HG02970 (cell line): ENCODE measurements at regions not wholly inside any gene's neighbourhood (a gene's known extent, or its start where the extent isn't known, plus 50 kb on each side); places are given as distances from the start of the nearest gene placed in this dataset.

Experiments used
- ATAC-seq: cut with Tn5 transposase; IDR thresholded peaks from one replicate; pipeline ENCODE4 v1.9.1; 2021; ENCODE audit warnings: mild to moderate bottlenecking, moderate library complexity, moderate number of reproducible peaks; ENCODE audit not compliant: unreplicated experiment, low FRiP score

DNA sequence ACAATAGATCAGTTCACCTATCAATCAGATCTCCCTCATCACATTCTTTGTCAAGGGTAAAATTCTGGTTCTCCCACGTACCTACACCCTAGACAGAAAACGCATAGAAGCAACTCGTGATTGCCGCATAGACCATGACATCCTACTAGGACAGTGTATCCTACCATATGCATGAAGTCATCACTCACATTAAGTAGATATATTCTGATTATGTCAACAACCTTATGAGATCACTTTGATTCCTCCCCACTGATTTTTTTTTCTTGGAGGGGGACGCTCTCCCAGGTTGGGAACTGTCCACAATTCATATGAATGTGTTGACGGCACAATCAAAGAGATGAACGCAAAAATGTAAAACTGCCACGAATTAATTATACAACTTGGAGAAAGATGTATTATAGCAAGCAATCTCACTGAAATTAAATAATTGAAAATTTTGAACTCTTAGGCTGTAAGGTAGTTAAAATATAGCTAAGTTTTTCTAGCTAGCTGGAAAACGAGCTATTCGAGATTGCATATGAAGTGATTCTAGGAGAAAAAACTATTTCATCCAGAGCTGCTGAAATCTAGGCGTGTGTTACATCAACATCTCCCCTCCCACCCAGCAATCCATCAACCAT is 82.5 kb upstream of the CCDC28A start:
- ATAC-seq: no peak

DNA sequence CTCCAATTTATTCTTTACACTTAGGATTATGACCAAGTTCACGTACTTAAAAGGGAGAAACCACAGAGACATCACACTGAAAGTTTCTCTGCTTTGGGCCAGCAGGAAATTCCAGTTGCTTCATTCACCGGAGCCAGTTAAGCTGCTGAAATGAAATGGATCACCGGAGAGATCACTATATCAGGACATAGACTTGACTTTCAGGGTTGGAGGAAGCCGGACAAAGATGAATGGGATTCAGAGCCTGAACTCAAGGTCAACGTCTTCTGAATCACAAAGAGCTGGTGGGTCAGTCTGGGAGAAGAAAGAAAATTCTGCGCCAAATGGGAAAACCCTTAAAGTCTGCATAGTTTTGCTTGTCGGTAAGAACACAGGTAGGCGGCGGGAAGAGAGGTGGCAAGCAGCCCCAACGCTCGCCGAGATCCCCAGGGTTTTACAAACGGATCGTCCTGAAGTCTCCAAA is 81.9 kb upstream of the CCDC28A start:
- ATAC-seq: no peak

DNA sequence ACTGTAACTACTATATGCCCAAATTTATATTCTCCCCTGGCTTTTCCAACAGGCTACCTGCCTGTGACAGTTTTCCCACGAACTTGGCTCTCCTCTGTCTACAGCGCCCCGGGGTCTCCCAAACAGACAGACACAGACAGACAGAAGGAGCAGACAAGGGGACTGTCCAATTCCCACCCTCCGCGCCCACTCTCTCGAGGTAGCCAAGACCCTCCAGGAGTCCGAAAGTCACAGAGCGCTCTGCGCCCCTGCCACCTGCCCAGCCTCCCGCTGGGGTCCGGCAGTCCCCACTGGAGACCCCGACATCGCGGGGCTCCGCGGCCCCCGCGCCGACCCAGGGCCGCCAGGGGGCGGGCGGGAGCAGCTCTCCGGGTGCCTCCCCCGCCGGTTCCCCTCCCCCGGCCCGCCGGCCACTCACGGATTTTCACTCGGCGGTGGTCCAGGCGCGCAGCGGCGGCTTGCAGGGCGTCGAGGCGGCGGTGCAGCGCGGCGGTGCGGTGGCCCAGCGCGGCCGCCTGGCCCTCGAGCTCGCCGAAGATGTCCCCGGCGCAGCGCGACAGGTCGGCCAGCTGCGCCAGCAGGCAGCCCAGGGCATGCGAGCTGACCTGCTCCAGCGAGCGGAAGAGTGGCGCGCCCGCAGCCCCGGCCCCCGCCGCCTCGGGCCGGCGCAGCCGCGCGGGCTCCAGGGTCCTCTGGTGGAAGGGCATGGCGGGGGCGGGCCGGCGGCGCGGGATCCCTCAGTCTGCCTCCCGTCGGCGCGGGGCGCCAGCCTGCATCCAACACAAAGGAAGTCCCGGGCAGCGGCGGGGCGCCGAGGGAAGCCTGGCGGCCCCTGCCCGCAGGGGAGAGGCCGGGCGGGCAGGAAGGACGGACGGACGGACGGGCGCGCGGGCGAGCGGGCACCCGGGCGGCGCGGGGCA is 81.3 kb upstream of the CCDC28A start:
- peak; percentile 46 for ATAC-seq

DNA sequence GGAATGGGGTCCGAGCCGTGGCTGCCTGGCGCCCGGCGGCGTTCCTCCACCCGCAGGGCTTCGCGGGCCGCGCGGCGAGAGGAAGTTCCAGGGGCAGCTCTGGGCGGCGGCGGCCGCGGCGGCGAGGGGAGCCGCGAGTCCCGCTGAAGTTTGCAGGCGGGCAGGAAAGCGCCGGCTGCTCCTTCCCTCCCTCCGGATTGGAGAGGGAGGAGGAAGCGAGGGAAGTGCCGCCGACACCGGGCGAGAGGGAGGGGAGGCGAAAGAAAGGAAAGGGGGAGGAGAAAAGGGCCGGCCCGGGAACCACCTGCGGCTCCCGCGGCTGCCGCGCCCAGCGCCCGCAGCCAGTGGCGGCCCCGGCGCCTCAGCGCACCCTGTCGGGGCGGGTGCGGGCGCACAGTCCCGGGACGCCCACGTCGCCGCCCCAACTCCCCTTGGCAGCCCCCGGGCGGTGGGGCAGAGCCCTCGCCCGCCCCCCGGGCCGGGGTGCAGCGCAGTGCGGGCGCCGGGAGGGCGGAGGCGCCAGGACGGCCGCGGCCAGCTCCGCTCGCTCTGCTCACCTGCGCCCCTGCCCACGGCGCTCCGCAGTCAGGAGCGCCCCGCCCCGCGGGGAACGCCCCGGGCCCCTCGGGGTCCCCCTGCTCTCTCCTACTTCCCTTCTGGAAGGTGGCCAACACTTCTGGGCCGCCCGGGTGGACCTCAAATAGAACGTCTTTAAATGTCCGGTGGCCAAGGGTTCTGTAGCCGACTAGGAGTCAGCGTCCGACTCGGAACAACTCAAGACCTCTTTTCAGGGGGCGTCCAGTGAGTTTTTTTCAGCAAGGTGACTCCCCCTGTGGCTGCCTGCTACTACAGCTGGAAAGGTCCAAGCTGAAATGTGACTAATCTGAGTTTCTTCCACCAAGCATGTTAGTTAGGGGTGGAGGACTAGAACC is 80.3 kb upstream of the CCDC28A start:
- peak; percentile 51 for ATAC-seq

DNA sequence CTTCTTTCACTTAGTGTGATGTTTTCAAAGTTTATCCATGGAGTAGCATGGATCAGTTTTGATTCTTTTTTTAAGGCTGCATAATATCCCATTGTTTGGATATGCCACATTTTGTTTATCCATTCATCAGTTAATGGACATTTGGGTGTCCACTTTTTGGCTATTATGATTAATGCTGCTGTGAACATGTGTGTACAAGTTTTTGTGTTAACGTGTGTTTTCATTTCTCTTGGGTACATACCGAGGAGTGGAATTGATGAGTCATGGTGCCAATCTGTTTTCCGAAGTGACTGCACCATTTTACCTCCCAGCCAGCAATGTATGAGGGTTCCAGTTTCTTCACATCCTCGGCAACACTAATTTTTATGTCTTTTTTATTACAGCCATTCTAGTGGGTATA is 78.4 kb upstream of the CCDC28A start:
- no peak for ATAC-seq

DNA sequence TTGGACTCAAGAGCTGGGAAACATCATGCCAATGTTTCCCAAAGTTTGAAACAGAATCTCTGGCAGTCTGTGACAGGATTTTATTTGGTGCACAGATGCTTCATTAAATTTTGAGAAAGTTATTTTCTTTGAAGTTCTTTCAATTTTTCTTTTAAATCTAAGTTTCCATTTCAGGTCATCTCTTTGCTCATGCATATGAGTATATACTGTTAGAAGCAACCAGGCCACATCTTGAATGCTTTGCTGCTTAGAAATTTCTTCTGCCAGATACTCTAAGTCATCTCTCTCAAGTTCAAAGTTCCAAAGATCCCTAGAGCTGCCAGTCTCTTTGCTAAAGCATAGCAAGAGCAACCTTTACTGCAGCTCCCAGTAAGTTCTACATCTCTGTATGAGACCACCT is 59.1 kb upstream of the CCDC28A start:
- no peak for ATAC-seq

DNA sequence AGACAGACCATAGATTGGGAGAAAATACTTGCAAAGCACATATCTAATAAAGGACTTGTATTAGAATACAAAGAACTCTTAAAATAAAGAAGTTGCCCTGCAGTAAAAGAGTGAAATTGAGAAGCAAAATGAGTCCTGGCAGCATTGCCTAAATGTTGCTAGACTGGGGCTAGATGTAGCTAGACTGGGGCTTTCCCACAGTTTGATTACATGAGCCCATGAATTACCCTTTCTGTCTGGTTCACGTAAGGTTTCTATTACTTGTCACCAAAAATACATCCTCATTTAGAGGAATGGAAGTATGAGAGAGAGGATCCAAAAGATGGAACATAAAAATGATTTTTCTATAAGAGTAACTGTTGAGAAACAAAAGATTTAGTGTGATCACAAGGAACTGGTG is 57.6 kb upstream of the CCDC28A start:
- ATAC-seq: no peak

DNA sequence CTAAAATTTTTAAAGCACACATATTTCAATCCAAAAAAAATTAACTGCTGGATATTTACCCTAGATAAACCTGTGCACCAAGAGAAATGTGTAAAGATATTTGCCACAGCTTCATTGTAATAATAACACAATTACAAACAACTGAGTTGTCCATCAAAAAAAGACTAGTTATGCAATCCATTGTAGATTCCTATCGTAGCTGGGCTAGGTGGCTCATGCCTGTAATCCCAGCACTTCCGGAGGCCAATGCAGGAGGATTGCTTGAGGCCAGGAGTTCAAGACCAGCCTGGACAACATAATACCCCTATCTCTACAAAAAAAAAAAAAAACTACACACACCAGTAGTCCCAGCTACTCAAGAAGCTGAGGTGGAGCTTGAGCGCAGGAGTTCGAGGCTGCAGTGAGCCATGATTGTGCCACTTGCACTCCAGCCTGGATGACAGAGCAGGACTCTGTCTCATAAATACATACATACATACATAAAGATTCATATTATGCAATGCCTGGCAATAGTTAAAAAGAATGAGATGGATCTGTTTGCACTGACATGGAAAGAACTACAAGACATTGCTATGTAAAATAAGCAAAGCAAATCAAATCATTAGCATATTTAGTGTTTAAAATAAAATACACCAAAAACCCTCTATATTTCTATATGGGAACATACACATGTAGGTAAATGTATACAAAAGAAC is 56.5 kb upstream of the CCDC28A start:
- ATAC-seq: no peak

DNA sequence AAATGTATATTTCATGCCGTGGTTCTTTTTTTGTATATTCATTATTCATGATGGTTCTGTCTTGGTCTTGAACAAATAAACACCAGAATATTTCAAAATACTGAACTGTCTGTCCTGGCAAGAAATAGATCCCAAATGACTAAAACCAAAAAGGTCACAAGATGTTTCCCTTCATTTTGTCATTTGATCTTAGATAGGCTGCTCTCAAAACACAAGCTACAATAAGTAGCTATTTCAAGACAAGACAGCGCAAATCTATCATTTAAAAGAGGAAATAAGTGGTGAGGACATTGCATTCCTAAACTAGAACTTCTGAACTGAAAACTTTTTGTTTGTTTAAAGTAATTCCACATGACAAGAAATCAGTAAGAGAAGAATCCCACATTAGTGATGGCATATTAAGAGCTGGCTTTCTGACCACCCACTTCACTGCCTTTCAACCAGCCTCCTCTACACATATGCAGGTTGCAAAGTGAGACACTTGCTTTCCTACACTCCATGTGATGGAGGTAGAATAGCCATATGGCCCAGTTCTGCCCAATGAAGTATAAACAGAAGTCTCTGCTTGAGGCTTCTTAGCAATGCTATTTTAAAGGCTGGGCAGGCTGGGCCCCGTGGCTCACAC is 54.4 kb upstream of the CCDC28A start:
- no peak for ATAC-seq

DNA sequence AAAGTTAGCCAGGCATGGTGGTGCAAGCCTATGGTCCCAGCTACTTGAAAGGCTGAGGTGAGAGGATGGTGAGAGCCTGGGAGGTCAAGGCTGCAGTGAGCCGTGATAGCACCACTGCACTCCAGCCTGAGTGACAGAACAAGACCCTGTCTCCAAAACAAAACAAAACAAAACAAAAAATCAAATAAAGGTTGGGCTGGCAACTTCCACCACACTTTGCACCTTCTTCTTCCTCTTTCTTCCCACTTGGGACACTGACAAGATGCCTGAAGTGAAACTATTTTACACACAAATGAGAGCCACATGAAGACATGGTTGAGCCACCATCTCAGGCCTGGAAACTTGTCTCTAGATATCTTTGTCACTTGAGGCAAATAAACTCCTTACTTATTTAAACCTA is 53.8 kb upstream of the CCDC28A start:
- ATAC-seq: no peak

DNA sequence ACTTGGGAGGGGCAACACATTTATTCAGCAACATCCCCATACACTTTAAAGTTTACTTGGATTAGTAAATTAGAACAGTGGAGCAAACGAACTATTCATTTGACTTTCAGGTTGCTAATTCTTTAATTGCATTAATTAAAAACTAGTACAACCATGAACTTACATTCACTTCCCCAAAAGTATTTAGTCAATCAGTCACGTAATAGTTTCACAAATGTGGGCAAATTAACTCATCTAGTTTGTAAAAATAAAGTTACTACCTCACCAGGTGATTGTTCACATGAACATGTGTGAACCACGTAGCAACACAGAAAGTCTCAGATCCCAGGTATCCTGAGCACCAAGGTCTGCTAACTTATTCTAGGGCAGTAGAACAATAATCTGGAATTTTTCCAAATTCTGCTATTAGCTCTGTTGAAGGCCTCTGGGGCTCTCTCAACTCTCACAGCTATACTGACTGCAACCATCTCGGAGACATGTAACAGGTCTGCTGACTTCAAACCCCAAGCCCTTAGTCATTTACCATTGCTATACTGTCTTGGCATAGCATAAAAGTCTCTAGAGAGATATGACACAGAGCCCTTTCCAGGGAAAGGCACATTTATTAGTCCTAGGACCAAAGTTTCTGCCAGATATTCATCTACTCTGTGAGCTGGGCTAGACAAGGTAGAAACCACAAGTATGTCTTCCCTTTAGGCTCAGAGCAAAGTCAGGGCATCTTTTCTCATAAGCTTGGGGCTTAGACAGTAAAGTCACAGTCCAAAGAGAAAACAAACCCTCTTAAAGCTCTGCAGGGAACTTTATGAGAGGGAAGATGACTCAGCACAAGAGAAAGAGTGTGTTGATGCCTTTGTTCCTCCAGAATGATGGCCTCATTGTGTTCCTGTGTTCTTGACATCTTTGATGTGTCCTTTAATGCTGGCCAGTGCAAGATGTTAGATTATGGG is 50.9 kb upstream of the CCDC28A start:
- ATAC-seq: no peak
